Hepatocyte (in vitro differentiated cells): ENCODE measurements at regions not wholly inside any gene's neighbourhood (a gene's known extent, or its start where the extent isn't known, plus 50 kb on each side); places are given as distances from the start of the nearest gene placed in this dataset.

Experiments used
- DNase-seq: peaks from one replicate; pipeline ENCODE4 v3.0.0-alpha.2; 2016; ENCODE audit warnings: low spot score
- H2AFZ ChIP-seq: fragments of 200-600 bp; sonication (generic); 2 replicates; pipeline ENCODE4 v1.6.0; 2016; ENCODE audit warnings: antibody characterized with exemption, mild to moderate bottlenecking
- H3K27ac ChIP-seq: fragments of 200-600 bp; sonication (generic); 2 replicates; pipeline ENCODE4 v1.5.1; 2016; ENCODE audit warnings: mild to moderate bottlenecking
- H3K27me3 ChIP-seq: fragments of 200-600 bp; sonication (generic); 2 replicates; pipeline ENCODE4 v1.6.1; 2016
- H3K36me3 ChIP-seq: fragments of 200-600 bp; sonication (generic); replicated peaks from 2 replicates; pipeline ENCODE4 v1.5.1; 2016; ENCODE audit warnings: low read depth; ENCODE audit not compliant: insufficient read depth
- H3K4me1 ChIP-seq: fragments of 200-600 bp; sonication (generic); 2 replicates; pipeline ENCODE4 v1.5.1; 2016; ENCODE audit warnings: mild to moderate bottlenecking, moderate library complexity; ENCODE audit not compliant: insufficient read depth
- H3K4me2 ChIP-seq: fragments of 200-600 bp; sonication (generic); 2 replicates; pipeline ENCODE4 v1.6.0; 2016
- H3K4me3 ChIP-seq: fragments of 200-600 bp; sonication (generic); 2 replicates; pipeline ENCODE4 v1.5.1; 2016; ENCODE audit warnings: mild to moderate bottlenecking
- H3K79me2 ChIP-seq: fragments of 200-600 bp; sonication (generic); 2 replicates; pipeline ENCODE4 v1.6.0; 2017; ENCODE audit warnings: mild to moderate bottlenecking
- H3K9me2 ChIP-seq: fragments of 200-600 bp; sonication (generic); replicated peaks from 2 replicates; pipeline ENCODE4 v1.6.0; 2017; ENCODE audit warnings: mild to moderate bottlenecking; ENCODE audit not compliant: insufficient read depth
- H3K9me3 ChIP-seq: fragments of 200-600 bp; sonication (generic); 2 replicates; pipeline ENCODE4 v1.5.1; 2016; ENCODE audit warnings: low read depth, mild to moderate bottlenecking
- H4K20me1 ChIP-seq: fragments of 200-600 bp; sonication (generic); 2 replicates; pipeline ENCODE4 v1.6.0; 2016; ENCODE audit warnings: mild to moderate bottlenecking; ENCODE audit not compliant: insufficient read depth, poor library complexity, severe bottlenecking
- EZH2 ChIP-seq: fragments of 200-600 bp; sonication (generic); IDR thresholded peaks from 2 replicates; pipeline ENCODE4 v1.6.1; 2016; ENCODE audit warnings: antibody characterized with exemption, mild to moderate bottlenecking, borderline replicate concordance
- EZH2phosphoT487 ChIP-seq: fragments of 200-600 bp; sonication (generic); IDR thresholded peaks from one replicate; pipeline ENCODE4 v1.6.1; 2018; ENCODE audit warnings: antibody characterized with exemption, mild to moderate bottlenecking, low read depth, moderate library complexity; ENCODE audit not compliant: unreplicated experiment, severe bottlenecking
- WGBS: methylation state at CpG from one replicate; pipeline ENCODE4 v1.1.6; 2016; ENCODE audit warnings: low lambda C conversion rate; ENCODE audit errors: missing lambda C conversion rate; 5-methylcytosine and 5-hydroxymethylcytosine counted together
- TF ChIP-seq, protein P1 (sequence below): fragments of 200-600 bp; sonication (generic); IDR thresholded peaks from 2 replicates; pipeline ENCODE4 v1.5.1; 2016; ENCODE audit warnings: antibody characterized with exemption, mild to moderate bottlenecking; ENCODE audit not compliant: poor library complexity

- DNase-seq, result no peak
- H3K4me2 ChIP-seq, result no peak overlapping the region
- H3K36me3 ChIP-seq, result no peaks in the 10 kb centered on the region
- H3K79me2 ChIP-seq, result no peaks in the 10 kb centered on the region
- H3K9me2 ChIP-seq, result no peaks in the 10 kb centered on the region
- WGBS, result 81% methylated on average over 13 of the region's 13 CpGs
- TF ChIP-seq EZH2 (no peak), EZH2phosphoT487 (no peak)
- TF ChIP-seq, protein P1, sequence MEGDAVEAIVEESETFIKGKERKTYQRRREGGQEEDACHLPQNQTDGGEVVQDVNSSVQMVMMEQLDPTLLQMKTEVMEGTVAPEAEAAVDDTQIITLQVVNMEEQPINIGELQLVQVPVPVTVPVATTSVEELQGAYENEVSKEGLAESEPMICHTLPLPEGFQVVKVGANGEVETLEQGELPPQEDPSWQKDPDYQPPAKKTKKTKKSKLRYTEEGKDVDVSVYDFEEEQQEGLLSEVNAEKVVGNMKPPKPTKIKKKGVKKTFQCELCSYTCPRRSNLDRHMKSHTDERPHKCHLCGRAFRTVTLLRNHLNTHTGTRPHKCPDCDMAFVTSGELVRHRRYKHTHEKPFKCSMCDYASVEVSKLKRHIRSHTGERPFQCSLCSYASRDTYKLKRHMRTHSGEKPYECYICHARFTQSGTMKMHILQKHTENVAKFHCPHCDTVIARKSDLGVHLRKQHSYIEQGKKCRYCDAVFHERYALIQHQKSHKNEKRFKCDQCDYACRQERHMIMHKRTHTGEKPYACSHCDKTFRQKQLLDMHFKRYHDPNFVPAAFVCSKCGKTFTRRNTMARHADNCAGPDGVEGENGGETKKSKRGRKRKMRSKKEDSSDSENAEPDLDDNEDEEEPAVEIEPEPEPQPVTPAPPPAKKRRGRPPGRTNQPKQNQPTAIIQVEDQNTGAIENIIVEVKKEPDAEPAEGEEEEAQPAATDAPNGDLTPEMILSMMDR, result no peak
- no peak overlapping the region for H3K27ac ChIP-seq
- no peaks in the 10 kb centered on the region for H3K4me1 ChIP-seq
- H3K9me3 ChIP-seq, result peaks cover 5% of the 10 kb centered on the region
- H4K20me1 ChIP-seq, result no peaks in the 10 kb centered on the region
- H3K4me3 ChIP-seq, result no peak overlapping the region
- no peaks in the 10 kb centered on the region for H3K27me3 ChIP-seq
- no peak overlapping the region for H2AFZ ChIP-seq
Measured at GRCh38 chr2:234763002-234763873, 188.6 kb upstream of the SH3BP4 start.

- WGBS, result 62% methylated on average over 4 of the region's 4 CpGs
- Histone ChIP-seq H3K4me1 (no peaks in the 10 kb centered on the region), H3K27me3 (no peaks in the 10 kb centered on the region), H2AFZ (no peak overlapping the region), H3K36me3 (no peaks in the 10 kb centered on the region), H3K4me3 (no peak overlapping the region), H3K27ac (no peak overlapping the region), H4K20me1 (no peaks in the 10 kb centered on the region), H3K4me2 (no peak overlapping the region), H3K9me3 (peaks cover 5% of the 10 kb centered on the region), H3K9me2 (no peaks in the 10 kb centered on the region), H3K79me2 (no peaks in the 10 kb centered on the region)
- TF ChIP-seq, protein P1, result no peak
- no peak for TF ChIP-seq EZH2
- TF ChIP-seq EZH2phosphoT487, result no peak
- DNase-seq, result no peak
Measured at GRCh38 chr2:234761910-234762309, 189.9 kb upstream of the SH3BP4 start.

DNA sequence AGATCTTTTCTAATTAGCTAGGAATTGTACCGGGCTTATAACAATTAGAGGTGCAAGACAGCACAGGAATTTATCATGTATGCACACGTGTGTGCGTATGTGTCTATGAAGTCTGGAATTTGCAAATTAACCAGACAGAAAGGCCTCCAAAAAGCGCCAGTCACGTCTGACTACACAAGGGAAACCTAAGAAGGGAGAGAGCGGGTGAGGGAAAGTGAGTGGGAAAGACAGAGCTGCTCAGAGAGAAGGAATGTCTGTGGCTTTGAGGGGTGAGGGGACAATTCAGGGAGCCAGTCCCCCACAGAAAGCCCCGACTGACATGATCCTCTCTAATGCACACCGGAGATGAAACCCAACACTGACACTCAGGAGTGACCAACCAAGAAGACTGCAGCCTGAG lies 197.7 kb upstream of the SH3BP4 start:
- Histone ChIP-seq H3K4me3 (no peak overlapping the region), H4K20me1 (no peaks in the 10 kb centered on the region), H3K27ac (no peak overlapping the region), H3K4me1 (no peaks in the 10 kb centered on the region), H3K36me3 (no peaks in the 10 kb centered on the region), H3K4me2 (no peak overlapping the region), H3K79me2 (no peaks in the 10 kb centered on the region), H3K27me3 (no peaks in the 10 kb centered on the region), H3K9me2 (no peaks in the 10 kb centered on the region), H2AFZ (no peak overlapping the region), H3K9me3 (no peaks in the 10 kb centered on the region)
- WGBS, result 84% methylated on average over 8 of the region's 8 CpGs
- TF ChIP-seq EZH2phosphoT487 (no peak), EZH2 (no peak)
- TF ChIP-seq, protein P1, result no peak
- no peak for DNase-seq
